H1 (cell line): ENCODE measurements at regions not wholly inside any gene's neighbourhood (a gene's known extent, or its start where the extent isn't known, plus 50 kb on each side); places are given as distances from the start of the nearest gene placed in this dataset.

ENCODE experiments used
- PHF8 ChIP-seq: fragments of 200-600 bp; sonication (generic); conservative IDR thresholded peaks from 2 replicates; pipeline ENCODE4 v1.7.1; 2012; ENCODE audit warnings: low read depth, mild to moderate bottlenecking, inconsistent platforms, low read length, moderate library complexity
- SP1 ChIP-seq: IDR thresholded peaks from 2 replicates; pipeline ENCODE4 v1.6.1; 2011; ENCODE audit warnings: low read depth, low read length
- TAF7 ChIP-seq: optimal IDR thresholded peaks from 2 replicates; pipeline ENCODE3; 2011; ENCODE audit warnings: low read depth, mild to moderate bottlenecking, inconsistent platforms, low read length, moderate library complexity, borderline replicate concordance

GRCh38 chr4:128570387-128570975 is 239.0 kb upstream of the JADE1 start (continued):
- TF ChIP-seq PHF8 (no peak), TAF7 (no peak), SP1 (no peak)
